Neural progenitor cell (in vitro differentiated cells): ENCODE measurements at regions not wholly inside any gene's neighbourhood (a gene's known extent, or its start where the extent isn't known, plus 50 kb on each side); places are given as distances from the start of the nearest gene placed in this dataset.

ENCODE experiments used
- DNase-seq: peaks from one replicate; pipeline ENCODE4 v3.0.0-alpha.2; 2016; ENCODE audit warnings: low spot score
- H2AFZ ChIP-seq: fragments of 200-600 bp; sonication (generic); replicated peaks from 2 replicates; pipeline ENCODE4 v1.6.1; 2016; ENCODE audit warnings: antibody characterized with exemption
- H3F3A ChIP-seq: fragments of 200-600 bp; sonication (generic); 2 replicates; pipeline ENCODE4 v1.6.1; 2016; ENCODE audit warnings: antibody characterized with exemption, low read depth
- H3K27ac ChIP-seq: fragments of 200-600 bp; sonication (generic); 2 replicates; pipeline ENCODE4 v1.5.1; 2016; ENCODE audit warnings: mild to moderate bottlenecking
- H3K27me3 ChIP-seq: fragments of 200-600 bp; sonication (generic); 2 replicates; pipeline ENCODE4 v1.6.1; 2016; ENCODE audit warnings: mild to moderate bottlenecking, moderate library complexity
- H3K36me3 ChIP-seq: fragments of 200-600 bp; sonication (generic); 2 replicates; pipeline ENCODE4 v1.5.1; 2016
- H3K4me1 ChIP-seq: fragments of 200-600 bp; sonication (generic); 2 replicates; pipeline ENCODE4 v1.6.1; 2016; ENCODE audit warnings: mixed run types
- H3K4me2 ChIP-seq: fragments of 200-600 bp; sonication (generic); 2 replicates; pipeline ENCODE4 v1.6.1; 2016
- H3K4me3 ChIP-seq: fragments of 200-600 bp; sonication (generic); 2 replicates; pipeline ENCODE4 v1.5.1; 2016
- H3K79me2 ChIP-seq: fragments of 200-600 bp; sonication (generic); 2 replicates; pipeline ENCODE4 v1.6.1; 2016; ENCODE audit warnings: low read depth
- H3K9ac ChIP-seq: fragments of 200-600 bp; sonication (generic); 2 replicates; pipeline ENCODE4 v1.6.1; 2016
- H3K9me3 ChIP-seq: fragments of 200-600 bp; sonication (generic); 2 replicates; pipeline ENCODE4 v1.5.1; 2016; ENCODE audit warnings: low read depth
- H4K20me1 ChIP-seq: fragments of 200-600 bp; sonication (generic); 2 replicates; pipeline ENCODE4 v1.6.1; 2016; ENCODE audit warnings: low read depth
- H3K27ac Mint-ChIP-seq: 3 replicates; pipeline ENCODE4 v1.8.0; 2021; ENCODE audit warnings: mixed read lengths
- H3K27me3 Mint-ChIP-seq: 2 replicates; pipeline ENCODE4 v1.8.0; 2022; ENCODE audit warnings: low read depth, mild to moderate bottlenecking, inconsistent platforms, moderate library complexity, mixed read lengths; ENCODE audit not compliant: insufficient read depth
- H3K36me3 Mint-ChIP-seq: 3 replicates; pipeline ENCODE4 v1.8.0; 2021; ENCODE audit warnings: mixed read lengths
- H3K4me1 Mint-ChIP-seq: 3 replicates; pipeline ENCODE4 v1.8.0; 2021; ENCODE audit warnings: mixed read lengths
- H3K4me3 Mint-ChIP-seq: 3 replicates; pipeline ENCODE4 v1.8.0; 2021; ENCODE audit warnings: mild to moderate bottlenecking, moderate library complexity, mixed read lengths
- H3K9me3 Mint-ChIP-seq: 3 replicates; pipeline ENCODE4 v1.8.0; 2020; ENCODE audit warnings: mixed read lengths
- EZH2 ChIP-seq: fragments of 200-600 bp; sonication (generic); IDR thresholded peaks from 2 replicates; pipeline ENCODE4 v1.6.1; 2017; ENCODE audit warnings: antibody characterized with exemption, mild to moderate bottlenecking, moderate library complexity
- EZH2phosphoT487 ChIP-seq: fragments of 200-600 bp; sonication (generic); IDR thresholded peaks from 2 replicates; pipeline ENCODE4 v1.6.1; 2017; ENCODE audit warnings: antibody characterized with exemption
- TF ChIP-seq, protein P1 (sequence below): fragments of 200-600 bp; sonication (generic); IDR thresholded peaks from 2 replicates; pipeline ENCODE4 v1.5.1; 2017; ENCODE audit warnings: antibody characterized with exemption, mild to moderate bottlenecking

DNA sequence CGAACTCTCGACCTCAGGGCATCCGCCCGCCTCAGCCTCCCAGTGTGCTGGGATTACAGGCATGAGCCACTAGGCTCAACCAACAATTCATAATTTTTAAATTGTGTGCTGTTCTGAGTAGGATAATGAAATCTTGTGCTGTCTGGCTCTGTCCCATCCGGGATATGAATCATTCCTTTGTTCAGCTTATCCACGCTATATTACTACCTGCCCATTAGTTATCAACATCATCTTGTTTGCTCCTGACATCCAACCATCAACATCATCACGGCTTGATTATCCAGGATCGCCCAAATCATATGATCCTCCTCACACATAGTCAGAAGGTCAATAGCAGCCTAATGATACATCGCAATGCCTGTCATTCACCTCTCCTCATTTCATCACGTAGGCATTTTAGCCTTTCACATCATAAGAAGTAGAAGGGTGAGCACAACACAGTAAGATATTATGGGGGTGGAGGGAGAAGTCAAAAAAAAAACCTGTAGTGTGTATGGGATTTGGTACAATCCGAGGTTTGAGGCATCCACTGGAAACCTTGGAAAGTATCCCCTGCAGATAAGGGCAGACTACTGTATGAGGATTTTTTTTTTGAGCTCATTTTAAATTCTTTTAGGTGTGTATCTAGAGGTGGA, 77.0 kb upstream of the SIAH1 start:
- no peaks in the 10 kb centered on the region for H3K9me3 ChIP-seq
- H4K20me1 ChIP-seq, result no peaks in the 10 kb centered on the region
- no peaks in the 10 kb centered on the region for H3K4me1 ChIP-seq
- no peaks in the 10 kb centered on the region for H3K27me3 Mint-ChIP-seq
- no peak for TF ChIP-seq EZH2phosphoT487
- TF ChIP-seq, protein P1, sequence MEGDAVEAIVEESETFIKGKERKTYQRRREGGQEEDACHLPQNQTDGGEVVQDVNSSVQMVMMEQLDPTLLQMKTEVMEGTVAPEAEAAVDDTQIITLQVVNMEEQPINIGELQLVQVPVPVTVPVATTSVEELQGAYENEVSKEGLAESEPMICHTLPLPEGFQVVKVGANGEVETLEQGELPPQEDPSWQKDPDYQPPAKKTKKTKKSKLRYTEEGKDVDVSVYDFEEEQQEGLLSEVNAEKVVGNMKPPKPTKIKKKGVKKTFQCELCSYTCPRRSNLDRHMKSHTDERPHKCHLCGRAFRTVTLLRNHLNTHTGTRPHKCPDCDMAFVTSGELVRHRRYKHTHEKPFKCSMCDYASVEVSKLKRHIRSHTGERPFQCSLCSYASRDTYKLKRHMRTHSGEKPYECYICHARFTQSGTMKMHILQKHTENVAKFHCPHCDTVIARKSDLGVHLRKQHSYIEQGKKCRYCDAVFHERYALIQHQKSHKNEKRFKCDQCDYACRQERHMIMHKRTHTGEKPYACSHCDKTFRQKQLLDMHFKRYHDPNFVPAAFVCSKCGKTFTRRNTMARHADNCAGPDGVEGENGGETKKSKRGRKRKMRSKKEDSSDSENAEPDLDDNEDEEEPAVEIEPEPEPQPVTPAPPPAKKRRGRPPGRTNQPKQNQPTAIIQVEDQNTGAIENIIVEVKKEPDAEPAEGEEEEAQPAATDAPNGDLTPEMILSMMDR, result no peak
- TF ChIP-seq EZH2, result no peak
- no peak overlapping the region for H2AFZ ChIP-seq
- no peak overlapping the region for H3K27ac Mint-ChIP-seq
- H3K4me3 Mint-ChIP-seq, result no peak overlapping the region
- H3K4me1 Mint-ChIP-seq, result no peaks in the 10 kb centered on the region
- no peaks in the 10 kb centered on the region for H3F3A ChIP-seq
- H3K9ac ChIP-seq, result no peak overlapping the region
- no peaks in the 10 kb centered on the region for H3K27me3 ChIP-seq
- peaks cover under 1% of the 10 kb centered on the region for H3K9me3 Mint-ChIP-seq
- H3K4me2 ChIP-seq, result no peak overlapping the region
- no peak for DNase-seq
- H3K36me3 Mint-ChIP-seq, result no peaks in the 10 kb centered on the region
- no peak overlapping the region for H3K4me3 ChIP-seq
- H3K36me3 ChIP-seq, result no peaks in the 10 kb centered on the region
- H3K79me2 ChIP-seq, result no peaks in the 10 kb centered on the region
- H3K27ac ChIP-seq, result no peak overlapping the region

DNA sequence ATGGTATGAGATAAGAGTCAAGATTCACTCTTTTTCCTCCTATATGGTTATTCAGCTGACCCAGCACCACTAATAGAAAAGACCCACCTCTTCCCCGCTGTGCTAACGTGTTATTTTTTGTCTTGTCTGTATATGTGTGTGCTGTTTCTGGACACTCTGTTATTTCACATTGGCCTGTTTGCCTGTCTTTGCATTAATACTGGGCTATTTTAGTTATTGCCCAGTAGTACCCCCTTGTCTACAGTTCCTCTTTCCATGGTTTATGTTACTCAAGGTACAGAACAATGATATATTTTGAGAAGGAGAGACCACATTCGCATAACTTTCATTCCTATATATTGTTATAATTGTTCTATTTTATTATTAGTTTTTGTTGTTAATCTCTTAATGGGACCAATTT, 74.0 kb upstream of the SIAH1 start:
- Mint-ChIP-seq H3K27me3 (no peaks in the 10 kb centered on the region), H3K27ac (no peak overlapping the region), H3K36me3 (no peaks in the 10 kb centered on the region), H3K4me3 (no peak overlapping the region), H3K4me1 (no peaks in the 10 kb centered on the region), H3K9me3 (no peaks in the 10 kb centered on the region)
- Histone ChIP-seq H2AFZ (no peak overlapping the region), H3K79me2 (no peaks in the 10 kb centered on the region), H3K27me3 (no peaks in the 10 kb centered on the region), H3K36me3 (no peaks in the 10 kb centered on the region), H3K4me1 (no peaks in the 10 kb centered on the region), H4K20me1 (no peaks in the 10 kb centered on the region), H3F3A (no peaks in the 10 kb centered on the region), H3K4me3 (no peak overlapping the region), H3K27ac (no peak overlapping the region), H3K9me3 (no peaks in the 10 kb centered on the region), H3K9ac (no peak overlapping the region), H3K4me2 (no peak overlapping the region)
- TF ChIP-seq EZH2phosphoT487, result no peak
- TF ChIP-seq, protein P1, result no peak
- no peak for TF ChIP-seq EZH2
- no peak for DNase-seq

DNA sequence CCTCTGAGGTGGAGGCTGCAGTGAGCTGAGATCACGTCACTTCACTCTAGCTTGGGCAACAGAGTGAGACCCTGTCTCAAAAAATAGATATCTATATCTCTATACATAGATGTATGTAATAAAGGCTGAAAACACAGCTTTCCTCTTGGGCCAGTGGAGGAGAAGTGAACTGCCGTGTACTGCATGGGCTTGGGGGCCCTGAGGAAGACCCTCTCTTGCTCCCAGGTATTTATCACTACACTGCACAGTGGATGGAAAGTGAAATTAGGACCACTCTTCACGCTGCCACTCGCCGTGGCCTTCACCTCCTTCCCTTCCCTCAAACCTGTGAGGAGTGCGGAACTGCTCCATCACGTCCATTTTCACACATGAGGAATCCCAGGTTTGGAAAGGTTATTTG, 68.8 kb upstream of the SIAH1 start:
- H3K79me2 ChIP-seq, result no peaks in the 10 kb centered on the region
- no peak overlapping the region for H3K4me3 Mint-ChIP-seq
- H3K4me1 ChIP-seq, result no peaks in the 10 kb centered on the region
- H3K36me3 Mint-ChIP-seq, result no peaks in the 10 kb centered on the region
- H3K27ac ChIP-seq, result no peak overlapping the region
- H3K27me3 Mint-ChIP-seq, result peaks cover 4% of the 10 kb centered on the region
- H3K9ac ChIP-seq, result no peak overlapping the region
- H3K36me3 ChIP-seq, result no peaks in the 10 kb centered on the region
- no peak overlapping the region for H3K4me2 ChIP-seq
- H3K4me1 Mint-ChIP-seq, result no peaks in the 10 kb centered on the region
- H3K4me3 ChIP-seq, result no peak overlapping the region
- no peaks in the 10 kb centered on the region for H3K9me3 Mint-ChIP-seq
- H4K20me1 ChIP-seq, result no peaks in the 10 kb centered on the region
- H3K9me3 ChIP-seq, result no peaks in the 10 kb centered on the region
- H3F3A ChIP-seq, result no peaks in the 10 kb centered on the region
- no peak for DNase-seq
- TF ChIP-seq, protein P1, result no peak
- no peak for TF ChIP-seq EZH2
- TF ChIP-seq EZH2phosphoT487, result no peak
- H2AFZ ChIP-seq, result no peak overlapping the region
- no peak overlapping the region for H3K27ac Mint-ChIP-seq
- H3K27me3 ChIP-seq, result no peaks in the 10 kb centered on the region
